ENCODE measurements at regions not wholly inside any gene's neighbourhood (a gene's known extent, or its start where the extent isn't known, plus 50 kb on each side); places are given as distances from the start of the nearest gene placed in this dataset.
"Not testable (repeated sequence)": the region's sequence is repeated elsewhere in the genome, so short reads cannot be mapped to it uniquely, and the experiment has no call there.

DNA sequence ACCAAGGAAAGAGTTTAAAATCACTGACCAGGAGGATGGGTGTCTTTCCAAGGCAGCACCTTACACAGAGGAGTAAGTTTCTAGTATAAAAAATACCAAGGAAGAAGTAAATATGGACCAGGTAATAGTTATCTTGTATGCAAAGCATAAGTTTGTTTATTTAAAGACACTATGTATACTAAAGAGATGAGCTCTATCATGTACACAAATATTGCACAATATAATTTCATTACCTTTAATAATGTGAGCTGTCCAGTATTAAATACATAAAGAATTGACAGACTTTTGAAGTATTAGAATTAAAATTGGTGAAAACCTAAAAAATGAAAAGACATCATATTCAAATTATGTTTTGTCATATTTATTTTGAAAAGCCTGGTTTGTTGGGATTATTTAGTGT, 322.0 kb upstream of the MIR17HG start:
- DNase-seq = no peak

DNA sequence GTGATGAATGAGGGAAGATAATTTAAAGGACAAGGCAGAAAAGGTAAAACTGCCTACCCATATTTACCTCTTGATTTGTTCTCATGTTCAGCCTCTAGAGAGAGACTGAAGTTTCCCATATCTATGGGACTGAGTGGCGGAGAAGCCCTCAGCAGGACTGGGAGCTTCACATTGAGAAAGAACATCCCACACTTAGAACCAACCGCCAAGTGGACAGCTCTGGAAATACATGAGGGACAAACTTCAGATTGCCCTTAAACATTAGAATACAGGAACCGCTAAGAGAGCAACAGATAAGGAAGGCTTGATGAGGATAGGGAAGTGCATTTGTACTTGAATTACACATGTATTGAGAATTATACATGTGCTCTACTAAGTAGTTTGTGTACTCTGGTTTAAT, 316.0 kb upstream of the MIR17HG start:
- no peak for DNase-seq

DNA sequence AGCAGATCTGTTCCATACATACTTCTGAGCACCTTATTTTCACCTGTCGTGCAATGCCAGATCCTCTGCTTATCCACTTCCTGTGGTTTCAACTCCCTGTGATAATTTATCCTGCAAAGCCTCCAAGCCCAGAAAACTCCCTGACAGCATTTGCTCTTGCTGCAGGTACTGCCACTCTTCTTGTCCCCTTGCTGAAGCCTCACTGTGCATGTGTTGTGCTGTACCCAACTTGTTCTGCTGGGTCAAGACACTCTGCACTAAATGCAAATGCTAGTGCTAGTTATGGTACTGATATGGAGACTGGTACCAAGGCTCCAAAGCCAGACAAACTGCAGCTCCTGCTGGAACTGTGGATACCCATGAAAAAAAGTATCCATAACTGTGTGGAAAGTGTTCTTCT, 315.4 kb upstream of the MIR17HG start:
- no peak for DNase-seq

DNA sequence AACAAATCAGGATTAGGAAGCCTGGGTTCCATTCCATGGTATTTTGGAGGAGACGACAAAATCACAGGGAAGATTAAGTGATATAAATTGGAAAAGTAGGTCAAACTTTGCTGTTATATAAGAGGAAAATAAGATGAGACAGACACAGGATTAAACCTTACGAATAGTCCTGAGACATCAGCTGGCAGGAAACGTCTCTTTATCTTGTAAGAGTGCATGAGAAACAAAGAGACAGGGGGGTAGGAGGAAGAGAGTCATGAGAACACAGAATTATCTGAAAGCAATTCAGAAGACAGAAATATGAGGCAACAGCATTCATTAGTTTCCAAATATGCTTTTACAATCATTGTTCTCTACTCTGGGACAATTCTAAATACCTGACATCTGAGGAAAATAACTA, 310.6 kb upstream of the MIR17HG start:
- no peak for DNase-seq

DNA sequence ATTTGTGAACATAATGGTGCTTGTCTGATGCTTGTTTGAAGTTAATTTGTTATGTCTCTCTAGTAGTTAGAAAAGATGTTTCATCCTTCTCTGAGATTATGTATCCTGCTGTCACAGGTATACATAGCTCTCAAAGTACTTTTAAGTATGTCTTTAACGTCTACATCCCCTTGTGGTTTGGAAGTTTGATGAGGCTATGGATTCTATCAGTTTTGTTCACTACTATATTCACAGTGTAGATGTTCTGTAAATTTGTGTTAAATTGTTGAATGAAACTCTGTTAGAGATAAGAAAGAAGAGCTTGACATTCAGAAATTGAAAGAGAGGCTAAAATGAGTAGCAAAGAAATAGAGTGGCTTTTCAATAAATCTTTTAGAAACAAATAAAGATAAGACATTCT, 304.6 kb upstream of the MIR17HG start:
- DNase-seq = no peak

DNA sequence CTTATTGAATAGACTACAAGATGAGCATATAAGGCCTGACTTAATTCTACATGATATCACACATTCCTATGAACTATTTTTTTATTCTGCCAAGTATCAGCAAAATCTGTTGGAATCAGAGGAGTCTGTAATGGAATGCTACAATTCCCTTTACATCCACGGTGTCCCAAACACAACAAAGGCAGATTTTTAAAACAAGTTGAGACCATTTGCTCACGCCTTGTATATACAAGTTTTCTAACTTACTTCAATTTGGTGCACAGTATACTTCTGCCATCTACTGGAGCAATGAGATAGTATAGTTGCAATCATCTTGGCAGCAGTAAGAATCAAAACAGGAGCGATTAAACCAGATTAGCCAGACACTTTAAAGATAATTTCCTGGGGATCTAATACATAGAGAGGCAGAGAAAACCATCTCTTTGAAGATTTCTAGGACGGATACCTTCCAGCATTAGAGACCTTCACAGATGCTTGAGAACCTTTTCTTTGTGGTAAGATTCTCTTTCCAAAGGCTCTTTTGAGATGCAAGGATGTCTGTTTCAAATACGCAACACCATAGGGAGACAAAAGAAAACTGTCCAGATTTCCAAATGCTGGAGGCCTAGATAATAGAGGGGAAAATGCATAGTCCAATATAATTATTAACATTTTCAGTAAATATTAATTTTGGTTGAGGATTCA, 302.0 kb upstream of the MIR17HG start:
- no peak for DNase-seq

DNA sequence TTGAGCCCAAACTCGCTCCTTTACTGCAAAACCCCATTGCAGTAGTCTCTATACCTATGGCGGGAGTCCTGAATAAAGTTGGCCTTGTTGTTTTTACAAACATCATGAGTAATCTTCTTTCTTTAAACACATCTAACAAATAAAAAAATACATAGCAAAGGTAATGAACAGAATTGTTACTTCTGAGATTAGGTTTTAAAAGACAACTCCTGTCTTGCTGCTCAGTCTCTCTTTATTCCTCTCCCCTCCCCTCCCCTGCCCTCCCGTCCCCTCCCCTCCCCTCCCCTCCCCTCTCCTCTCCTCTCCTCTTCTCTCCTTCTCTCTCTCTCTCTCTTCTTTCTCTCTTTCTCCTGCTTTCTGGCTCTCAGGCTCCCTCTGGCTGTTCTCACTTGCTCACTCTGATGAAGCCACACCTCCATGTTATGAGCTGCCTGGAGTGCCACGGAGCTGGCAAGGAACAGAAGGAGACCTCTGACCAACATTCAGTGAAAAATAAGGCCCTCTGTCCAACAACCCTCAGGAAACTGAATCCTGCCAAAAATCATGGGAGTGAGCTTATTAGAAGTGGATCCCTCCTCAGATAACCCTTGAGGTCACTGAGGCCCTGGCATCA, 300.7 kb upstream of the MIR17HG start:
- no peak for DNase-seq

DNA sequence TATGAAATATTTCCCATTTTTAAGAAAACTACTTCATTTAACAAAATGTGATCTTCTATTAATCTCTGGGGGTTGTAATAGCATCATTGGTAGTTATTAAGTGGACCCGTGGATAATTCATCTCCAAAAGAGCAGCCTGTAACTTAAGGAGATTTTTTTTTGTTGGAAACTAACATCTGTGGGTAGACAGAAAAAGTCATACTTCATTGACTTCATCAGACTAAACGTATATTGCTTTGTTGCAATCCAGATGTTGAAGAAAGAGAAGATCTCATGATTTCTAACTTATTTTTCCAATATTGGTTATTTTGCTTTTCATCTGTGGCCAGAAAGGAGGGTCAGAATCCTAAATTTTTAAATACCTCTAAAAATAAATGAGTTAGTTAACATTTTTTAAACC, 296.5 kb upstream of the MIR17HG start:
- no peak for DNase-seq

DNA sequence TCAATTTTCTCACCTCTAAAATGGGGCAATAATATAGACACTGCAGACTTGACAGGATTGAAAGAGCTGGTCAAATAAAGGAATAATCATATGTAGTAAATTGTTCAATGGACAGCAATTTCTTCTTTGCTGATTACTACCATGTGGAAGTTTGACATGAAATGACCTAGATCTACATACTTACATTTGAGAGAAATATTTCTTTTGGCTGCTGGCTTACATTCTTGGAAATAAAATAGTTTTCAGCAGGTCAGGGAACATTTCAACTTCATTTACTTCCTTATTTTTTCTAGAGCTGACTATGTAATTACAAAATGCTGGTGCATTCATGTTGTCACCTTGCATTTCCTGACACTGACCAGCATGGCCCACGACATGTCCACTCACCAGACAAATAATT, 294.6 kb upstream of the MIR17HG start:
- DNase-seq = no peak

DNA sequence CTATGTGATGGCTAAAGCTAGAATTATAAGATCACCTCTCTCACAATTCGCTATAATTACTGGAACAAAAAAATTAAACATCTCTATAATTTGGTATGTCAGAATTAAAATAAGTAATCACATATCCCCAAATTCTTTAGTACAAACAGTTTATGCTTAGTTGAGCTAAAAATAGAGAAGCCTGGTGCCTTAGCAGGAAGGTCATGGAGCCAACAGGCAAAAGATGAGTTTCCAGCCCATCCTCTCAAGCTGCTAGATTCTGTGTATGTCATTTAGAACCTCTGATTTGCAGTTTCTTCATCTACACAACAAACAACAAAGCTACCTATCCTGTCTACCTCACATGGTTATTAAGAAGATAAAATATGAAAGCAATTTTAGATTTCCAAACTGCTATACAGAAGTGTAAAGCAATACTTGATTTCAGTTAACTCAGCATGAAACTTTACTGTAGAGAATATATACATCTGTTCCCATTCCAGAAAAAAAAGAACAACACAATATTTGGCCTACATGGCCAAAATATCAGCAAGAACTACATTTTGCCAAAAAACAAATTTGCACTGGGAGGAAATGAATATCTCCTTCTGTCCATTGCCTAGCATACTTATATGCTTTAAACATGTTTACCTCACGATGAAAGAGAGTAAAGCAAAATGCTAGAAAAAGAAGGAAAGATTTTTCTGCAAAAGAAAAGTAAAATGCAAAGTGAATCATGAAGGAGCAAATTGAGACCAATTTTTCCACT, 294.0 kb upstream of the MIR17HG start:
- DNase-seq = no peak

DNA sequence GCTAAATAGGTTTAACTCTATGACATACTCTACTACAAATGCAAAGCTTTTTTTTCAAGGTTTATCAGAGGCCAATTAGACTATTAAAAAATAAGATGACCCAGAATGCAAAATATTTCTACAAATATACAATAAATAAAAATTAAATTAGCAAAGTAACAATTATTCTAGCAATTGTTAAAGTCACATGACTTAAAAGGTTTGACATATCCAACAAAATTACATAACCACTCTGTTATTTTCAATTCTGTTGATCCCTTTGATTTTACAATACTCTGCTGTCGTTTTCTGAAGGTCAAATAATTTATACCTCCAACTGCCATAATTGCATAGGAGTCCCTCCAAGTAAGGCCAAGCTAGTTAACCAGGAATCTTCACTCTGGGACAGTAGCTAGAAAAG, 292.6 kb upstream of the MIR17HG start:
- no peak for DNase-seq

DNA sequence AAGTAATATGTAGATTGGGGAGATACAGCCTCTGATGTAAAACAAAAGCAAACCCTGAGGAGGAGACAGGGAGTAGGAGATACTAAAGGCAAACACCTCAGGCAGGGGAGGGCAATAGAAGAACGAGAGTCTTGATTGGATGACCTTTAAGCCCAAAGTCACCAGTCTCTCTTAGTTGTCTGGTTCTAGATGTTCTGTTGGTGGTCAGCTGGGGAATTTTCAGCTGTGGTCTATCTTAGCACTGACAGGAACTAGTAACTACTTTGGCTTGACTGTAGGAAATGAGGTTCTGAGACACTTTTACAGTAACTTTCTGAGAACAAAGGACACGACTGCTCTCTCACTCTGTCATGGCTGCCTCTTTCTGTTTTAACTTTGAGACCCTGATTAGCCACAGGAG, 290.7 kb upstream of the MIR17HG start:
- no peak for DNase-seq

DNA sequence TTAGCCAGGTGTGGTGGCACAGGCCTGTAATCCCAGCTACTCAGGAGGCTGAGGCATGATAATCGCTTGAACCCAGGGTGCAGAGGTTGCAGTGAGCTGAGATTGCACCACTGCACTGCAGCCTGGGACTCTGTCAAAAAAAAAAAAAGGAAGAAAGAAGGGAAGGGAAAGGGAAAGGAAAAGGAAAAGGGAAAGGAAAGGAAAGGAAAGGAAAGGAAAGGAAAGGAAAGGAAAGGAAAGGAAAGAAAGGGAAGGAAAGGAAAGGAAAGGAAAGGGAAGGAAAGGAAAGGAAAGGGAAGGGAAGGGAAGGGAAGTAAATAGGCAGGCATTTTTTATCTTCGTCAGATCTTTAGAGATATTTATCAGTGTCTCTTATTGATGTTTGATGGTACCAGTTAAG, 290.0 kb upstream of the MIR17HG start:
- not testable (repeated sequence) for DNase-seq

DNA sequence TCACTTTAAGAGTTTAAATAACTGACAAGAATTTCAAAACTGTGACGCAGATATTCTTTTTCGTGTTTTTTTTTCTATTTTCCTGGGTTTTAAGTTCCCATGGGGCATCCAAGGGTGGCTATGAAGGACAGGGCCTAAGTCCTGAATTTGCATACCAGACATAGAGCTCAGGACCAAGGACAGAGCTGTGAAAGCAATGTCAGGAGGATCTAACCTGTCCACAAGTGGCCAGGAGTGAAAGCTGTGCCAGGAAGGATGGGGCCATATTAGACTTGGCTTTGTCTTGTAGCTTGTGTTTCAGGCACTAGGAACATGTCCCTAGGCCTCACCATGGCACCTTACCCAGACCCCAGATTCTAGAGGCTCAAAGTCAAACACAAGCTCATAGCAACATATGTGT, 289.4 kb upstream of the MIR17HG start:
- DNase-seq = no peak

DNA sequence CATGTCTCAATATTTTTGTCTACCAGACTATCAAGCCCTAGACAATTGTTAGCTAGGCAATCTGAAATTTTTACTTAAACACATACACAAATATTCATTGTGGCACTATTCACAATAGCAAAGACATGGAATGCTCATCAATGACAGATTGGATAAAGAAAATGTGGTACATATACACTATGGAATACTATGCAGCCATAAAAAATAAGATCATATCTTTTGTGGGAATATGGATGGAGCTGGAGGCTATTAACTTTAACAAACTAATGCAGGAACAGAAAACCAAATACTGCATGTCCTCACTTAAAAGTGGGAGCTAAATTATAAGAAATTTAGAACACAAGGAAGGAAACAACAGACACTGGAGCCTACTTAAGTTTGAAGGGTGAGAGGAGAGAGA, 288.6 kb upstream of the MIR17HG start:
- no peak for DNase-seq

DNA sequence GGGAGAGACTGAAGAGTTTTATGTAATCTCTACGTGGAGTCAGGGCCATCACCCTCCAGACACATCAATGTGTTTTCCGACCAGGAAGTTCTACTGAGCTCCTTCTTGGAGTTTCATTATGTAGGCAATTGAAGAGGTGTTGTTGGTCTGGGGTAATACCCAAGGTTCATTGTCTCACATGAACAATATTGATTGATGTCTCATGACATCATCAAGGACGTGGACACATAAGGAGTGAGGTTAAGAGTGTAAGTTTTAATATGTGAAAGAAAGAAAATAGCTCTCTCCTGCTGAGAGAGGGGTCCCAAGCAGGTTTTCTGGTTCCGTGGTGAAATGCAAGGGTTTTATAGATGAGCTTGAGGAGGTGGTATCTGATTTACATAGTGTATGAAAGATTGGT, 280.7 kb upstream of the MIR17HG start:
- DNase-seq = no peak

DNA sequence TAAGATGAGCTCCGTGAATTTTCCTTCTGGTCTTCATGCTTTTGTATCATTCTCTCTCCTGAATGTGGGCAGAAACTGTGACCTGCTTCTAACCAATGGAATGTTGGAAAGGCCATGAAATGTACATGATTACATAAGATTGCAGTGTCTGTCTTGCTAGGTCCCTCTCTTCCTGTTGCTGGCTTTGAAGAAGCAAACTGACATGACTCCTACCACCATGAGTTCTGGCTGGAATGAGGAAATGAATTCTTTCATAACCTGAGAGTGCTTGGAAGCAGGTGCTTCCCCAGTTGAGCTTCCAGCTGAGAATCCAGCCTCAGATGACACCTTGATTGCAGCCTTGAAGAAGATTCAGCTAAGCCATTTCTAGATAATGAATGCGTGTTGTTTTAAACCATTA, 275.0 kb upstream of the MIR17HG start:
- no peak for DNase-seq

DNA sequence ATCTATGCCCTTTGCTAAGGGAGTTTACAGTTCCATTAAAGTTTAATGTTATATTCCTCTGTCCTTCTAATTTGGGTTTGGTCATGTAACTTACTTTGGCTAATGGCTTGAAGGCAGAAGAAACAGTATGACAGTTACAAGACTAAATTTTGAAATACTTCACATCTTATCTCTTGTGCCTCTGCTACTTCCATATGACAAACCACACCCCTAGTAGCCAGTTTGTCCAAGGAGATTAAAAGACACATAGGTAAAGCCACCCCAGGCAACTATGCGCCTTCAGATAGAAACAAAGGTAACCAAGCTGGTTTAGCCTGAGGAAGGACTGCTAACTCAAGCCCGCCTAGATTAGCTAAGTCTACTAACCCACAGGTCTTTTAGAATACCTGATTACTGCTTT, 273.4 kb upstream of the MIR17HG start:
- no peak for DNase-seq

DNA sequence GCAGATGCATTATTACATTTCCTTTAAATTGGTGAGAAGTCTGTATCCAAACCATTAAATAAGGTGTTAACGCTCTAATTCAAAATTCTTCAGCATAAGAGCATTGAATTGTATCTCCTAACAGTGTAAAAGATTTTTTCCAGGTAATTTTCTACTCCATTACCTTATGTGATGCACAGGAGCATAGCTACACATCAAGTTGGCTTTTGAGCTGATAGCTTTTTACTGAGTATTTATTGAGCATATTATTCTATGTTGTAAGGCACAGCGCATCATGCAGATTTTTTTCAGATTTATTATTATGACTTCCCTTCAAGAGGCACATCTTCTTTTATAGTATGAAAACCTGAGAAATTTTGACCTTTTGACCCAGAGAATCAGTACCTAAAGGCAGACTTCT, 270.7 kb upstream of the MIR17HG start:
- DNase-seq = no peak

DNA sequence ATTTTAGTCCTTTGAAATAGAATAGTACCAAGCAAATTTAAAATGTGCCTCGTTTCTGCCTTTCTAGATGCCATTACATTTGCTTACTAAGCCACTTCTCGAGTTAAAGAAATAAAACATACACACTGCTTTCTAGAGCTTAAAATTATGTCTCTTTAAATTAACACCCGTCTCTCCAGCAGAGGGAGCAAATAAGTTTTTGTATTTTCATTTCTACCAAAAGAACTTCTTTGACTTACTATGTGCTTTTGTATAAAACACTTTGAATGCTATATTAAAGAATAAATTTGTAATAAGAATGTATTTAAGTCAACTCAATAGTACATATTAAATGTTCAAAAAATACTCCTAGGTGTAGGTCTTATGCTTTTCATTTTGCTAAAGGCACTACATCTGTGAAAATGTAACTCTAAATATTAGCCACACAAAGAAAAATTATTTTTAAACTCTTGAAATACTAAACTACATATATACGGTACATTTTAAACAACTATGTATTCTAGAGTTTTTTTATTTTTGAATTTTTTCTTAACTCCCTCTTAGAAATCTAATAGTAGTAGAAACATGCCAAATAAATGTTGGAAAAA, 269.3 kb upstream of the MIR17HG start:
- no peak for DNase-seq

DNA sequence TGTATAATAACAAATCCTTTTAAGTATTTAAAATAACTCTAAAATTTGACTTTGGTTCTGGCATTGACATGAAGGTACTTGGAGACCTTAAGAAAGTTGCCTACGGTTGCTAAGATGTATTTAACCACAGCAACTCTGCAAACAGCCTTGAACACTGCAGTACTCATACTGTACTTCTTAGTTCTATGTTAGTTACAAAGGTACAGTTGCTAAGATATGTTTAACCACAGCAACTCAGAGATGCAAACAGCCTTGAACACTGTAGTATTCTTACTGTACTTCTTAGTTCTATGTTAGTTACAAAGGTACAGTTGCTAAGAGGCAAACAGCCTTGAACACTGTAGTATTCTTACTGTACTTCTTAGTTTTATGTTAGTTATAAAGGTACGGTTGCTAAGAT, 268.3 kb upstream of the MIR17HG start:
- DNase-seq = no peak

DNA sequence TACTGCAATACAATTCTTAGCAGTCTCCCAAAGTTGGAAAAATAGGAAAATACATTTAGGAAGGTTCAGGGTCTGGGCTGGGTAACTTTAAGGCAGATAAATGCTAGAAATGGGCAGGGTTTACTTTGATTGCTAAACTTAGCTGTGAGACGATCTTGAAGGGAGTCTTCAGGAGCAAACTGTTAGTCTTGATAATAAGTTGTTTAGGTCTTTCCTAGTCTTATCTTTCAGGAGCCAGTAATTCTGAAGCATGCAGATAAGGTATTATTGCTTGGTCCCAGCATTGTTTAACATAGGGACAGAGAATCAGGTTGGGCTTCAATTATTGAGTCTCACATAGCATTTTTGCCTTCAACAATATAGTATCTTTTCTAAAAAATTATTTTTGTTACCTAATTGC, 262.4 kb upstream of the MIR17HG start:
- DNase-seq = no peak

DNA sequence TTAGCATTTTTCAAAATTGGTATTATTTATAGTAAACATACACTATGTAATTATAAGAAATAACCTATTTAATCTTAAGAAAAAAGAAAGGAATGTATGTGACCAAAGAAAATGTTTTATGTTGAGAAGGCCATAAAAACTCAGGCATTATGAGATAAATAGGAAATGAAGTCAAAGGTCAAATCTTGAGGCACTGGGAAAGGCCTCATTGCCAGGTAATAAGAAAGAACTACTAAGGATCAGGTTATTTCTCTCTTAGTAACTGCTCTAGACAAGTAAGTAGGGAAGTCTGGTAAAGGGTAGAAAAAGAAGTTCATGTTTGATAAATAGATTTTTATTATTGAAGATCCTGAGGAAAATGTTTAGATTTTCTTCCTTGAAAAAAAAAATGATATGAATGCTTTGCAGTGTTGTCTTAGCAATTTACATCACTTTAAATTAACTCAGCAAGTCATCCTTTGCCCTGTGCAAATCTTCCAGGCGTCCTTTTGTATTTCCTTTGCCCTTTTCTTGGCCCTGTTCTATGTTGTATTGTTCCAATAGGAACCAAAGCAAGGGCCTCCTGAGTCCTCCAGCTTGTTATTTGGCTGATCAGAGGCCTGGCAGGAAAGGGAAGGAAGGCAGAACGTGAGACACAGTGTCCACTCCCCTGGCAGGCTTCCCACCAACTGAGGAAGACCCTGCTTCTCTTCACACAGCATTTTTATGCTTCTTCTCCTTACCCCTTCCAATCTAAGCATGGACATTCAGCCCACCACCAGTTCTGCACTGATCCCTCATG, 260.4 kb upstream of the MIR17HG start:
- DNase-seq = no peak
